DMS 273 (cell line): ENCODE measurements at regions not wholly inside any gene's neighbourhood (a gene's known extent, or its start where the extent isn't known, plus 50 kb on each side); places are given as distances from the start of the nearest gene placed in this dataset.
"Not testable (repeated sequence)": the region's sequence is repeated elsewhere in the genome, so short reads cannot be mapped to it uniquely, and the experiment has no call there.

ENCODE experiments used
- DNase-seq: peaks from one replicate; lab custom pipeline; 2025; ENCODE audit not compliant: unreplicated experiment; lab: John Stamatoyannopoulos, UW

GRCh38 chr1:208985231-208985630, 598.3 kb upstream of the CAMK1G start:
- peak; percentile 35 for DNase-seq

DNA sequence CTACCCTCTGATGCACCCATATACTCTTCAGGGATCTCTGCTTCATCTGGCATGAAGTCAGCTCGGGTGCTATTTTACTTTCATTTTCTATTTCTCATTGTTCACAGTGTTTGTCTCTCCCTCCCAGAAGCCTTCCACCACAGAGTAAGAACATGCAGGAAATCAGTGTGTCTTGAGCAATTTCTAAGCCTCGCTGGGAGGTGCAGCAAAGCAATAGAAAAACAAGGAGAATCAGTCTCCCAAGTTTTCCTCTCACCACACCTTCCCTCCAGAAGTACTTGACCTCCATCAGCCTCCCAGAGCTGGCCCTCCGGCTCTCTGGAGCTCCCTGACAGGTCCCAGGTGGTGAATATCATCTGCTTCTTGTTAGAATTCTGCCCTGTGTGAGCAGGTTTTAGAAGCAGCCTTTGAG, 594.7 kb upstream of the CAMK1G start:
- DNase-seq = peak; percentile 36

DNA sequence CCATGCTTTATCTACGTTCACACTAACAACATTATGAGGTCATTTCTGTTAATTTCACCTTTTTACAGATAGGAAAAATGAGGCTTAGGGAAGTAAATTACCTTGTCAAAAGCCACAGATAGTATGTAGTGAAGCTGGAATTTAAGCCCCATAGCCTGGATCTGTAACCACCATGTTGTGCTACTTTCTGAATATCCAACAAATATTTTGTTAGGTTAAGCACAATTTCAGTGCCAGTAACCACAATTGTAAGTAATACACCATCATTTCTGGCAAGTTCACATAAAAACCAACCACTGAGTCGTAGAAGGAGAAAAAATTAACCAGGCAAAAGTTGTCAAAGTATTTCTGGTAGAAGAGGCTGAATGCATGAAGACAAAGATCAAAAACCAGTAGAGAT, 593.1 kb upstream of the CAMK1G start:
- no peak for DNase-seq

- DNase-seq = not testable (repeated sequence)
Measured at GRCh38 chr1:208997053-208997452, 586.5 kb upstream of the CAMK1G start.

GRCh38 chr1:208997726-208998312, 585.7 kb upstream of the CAMK1G start:
- DNase-seq = peak; percentile 33

DNA sequence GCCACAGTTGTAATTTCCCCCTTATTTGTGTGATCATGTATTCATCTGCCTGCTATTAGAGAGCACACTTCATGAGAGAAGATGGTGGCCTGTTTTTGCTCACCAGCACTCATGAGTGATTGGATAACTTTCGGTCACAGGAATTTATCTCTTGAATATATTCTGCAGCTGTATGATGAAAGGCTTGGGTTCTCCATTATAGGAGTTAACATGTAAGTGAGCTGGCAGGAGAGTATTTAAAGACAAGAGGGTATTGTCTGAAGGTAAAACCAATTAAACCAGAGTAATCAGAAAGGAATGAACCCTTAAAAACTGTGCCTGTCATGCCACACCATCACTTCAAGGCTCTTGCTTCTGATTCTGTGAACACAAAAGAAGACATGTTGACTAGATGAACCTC, 574.9 kb upstream of the CAMK1G start:
- DNase-seq = no peak

DNA sequence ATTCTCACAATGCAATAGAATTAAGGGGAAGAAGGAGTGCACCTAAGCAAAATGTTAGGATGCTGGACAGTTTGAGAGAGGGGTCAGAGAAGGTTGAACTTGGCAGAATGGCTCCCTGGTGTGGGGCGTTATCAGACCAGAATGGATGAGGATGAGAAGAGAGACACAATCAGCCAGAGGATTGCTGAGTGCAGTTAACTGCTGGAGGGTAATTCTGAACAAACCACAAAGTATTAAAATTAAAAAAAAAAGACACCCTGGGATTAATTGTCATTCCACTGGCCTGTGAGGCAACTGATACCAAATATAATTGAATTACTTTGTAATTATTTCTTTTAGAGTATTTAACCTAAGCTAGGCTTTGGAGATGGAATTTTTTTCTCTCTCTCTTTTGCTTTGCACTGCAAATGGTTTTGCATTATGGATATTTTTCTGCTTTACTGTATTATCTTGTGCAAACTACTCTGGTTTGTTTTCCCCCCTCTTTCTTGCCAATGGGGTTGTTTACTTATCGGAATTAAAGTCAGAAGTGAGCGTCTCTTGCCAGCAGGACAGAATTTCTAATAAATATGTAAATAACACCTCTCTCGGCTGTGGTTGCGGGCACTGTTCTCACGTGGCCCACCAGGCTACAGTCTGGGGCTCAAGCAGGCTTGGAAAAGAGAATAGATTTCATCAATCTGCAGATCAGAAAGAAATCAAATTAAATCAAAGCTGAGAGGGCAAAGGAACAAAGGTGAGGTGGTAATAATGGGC, 572.9 kb upstream of the CAMK1G start:
- DNase-seq = no peak

DNA sequence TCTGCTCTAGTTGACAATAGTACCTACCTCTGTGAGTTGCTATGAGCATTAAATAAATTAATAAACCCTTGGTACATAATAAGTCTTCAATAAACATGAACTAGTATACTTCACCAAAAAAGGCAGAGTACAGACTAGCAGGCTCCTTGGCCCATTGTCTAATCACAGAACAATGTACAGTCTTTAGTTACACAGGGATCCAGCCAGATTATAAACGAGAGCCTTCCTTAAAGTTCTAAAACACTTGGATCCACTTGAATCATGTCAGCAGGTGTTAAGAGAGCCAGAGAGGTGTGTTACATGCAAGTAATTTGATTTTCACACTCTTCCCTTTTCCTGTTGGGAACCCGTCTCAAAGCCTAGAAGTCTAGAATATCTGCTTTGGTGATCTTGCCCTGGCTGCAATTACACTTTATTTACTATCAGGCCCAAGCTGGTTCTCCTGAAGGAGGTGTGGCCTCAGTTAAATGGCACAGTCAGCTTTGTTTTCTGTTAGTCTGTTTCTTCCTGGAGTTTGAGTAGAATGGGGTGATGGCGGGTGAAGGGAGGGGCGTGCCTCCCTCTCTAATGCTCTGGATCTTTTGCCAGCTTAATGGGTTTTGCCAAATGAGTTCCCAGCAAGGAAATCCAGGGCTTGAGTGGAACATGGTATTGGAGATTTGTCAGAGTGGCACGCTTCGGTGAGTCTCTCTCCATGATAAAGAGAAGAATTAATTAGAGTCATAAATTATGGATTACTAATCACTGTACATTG, 570.9 kb upstream of the CAMK1G start:
- DNase-seq = no peak

DNA sequence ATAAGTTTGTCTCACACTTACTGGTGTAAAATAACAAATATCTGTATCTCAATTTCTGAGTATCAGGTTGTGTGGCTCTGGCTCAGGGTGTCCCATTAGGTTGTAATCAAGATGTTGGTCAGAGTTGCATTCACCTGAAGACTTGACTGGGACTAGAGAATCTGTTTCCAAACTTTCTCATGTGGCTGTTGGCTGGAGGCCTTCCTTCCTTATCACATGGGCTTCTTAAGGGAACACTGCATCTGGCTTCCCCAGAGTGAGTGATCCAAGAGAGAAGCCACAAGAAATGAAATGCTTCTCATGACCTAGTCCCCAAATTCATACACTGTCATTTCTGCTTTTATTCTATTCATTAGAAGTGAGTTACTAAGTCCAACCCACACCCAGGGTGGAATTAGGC, 568.4 kb upstream of the CAMK1G start:
- DNase-seq = no peak

GRCh38 chr1:209021622-209022021, 561.9 kb upstream of the CAMK1G start:
- DNase-seq = no peak

DNA sequence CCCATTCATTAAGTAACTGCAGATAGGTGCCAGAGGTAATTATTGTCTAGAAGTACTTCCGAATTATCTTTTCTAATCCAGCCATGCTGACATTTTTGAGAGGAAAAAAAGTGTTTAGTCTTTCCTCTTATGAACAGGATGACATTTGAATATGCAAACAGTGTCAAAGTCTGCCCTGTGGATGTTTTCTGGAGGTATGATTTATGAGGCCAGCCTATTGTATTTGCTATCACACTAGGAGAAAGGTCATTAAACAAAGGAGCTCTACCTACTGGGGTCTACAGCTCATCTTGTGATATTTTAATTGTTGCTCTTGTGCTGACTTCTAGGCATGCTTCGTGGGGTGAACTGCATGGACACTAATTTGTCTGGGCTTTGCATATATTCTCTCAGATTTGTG, 559.7 kb upstream of the CAMK1G start:
- DNase-seq = no peak

DNA sequence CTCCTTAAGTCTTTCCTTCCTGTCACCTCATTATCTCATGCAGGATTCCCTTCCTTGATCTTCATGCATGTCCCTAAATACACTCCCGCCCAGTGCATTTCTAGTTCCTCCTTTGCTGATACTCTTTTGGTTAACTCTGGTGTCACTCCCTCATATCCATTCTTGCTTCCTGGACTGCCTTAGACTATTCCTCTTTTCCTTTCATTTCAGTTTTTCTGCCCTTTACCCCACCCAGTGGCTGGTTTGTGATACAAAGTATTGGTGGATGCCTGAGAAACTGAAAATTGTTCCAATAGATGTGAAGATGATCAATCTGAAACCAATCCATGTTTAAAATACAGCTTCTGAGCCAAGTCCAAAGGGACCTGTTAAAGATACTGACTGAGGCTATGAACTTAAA, 553.8 kb upstream of the CAMK1G start:
- peak; percentile 12 for DNase-seq

DNA sequence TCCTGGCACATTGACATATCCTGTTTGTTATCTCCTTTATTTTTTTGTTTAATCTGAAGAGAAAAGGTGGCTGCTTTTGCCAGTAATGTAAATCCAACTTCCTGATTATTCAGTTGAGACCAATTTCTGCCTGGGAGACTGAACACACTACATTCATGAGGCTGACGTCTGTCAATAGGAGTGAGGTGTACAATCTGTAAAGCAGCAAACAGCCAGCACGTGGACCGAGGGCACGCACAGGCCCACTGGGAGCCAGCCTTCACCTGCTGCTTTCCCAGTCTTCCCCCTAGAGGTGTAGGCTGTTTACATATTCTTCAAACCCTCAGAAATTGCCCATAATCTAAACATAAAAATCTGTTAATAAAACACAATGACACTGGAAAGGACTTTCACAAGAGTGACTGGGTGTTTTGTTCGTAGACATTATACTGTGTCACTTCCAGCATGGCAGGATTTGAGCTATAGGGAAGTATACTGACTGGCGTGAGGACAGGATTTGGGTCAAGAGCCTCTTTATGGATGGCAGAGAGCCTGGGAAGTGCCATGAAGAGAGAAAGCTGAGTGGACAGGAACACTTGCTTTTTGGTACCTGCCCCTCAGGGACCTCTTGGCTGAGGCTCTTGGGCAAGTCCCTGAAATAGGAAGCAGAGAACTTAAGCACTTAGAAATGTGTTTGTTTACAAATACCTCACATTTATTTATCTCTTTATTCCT, 552.9 kb upstream of the CAMK1G start:
- no peak for DNase-seq

GRCh38 chr1:209037064-209037463, 546.5 kb upstream of the CAMK1G start:
- DNase-seq = no peak

GRCh38 chr1:209038316-209038715, 545.2 kb upstream of the CAMK1G start:
- DNase-seq = no peak

GRCh38 chr1:209038735-209039134, 544.8 kb upstream of the CAMK1G start:
- no peak for DNase-seq

DNA sequence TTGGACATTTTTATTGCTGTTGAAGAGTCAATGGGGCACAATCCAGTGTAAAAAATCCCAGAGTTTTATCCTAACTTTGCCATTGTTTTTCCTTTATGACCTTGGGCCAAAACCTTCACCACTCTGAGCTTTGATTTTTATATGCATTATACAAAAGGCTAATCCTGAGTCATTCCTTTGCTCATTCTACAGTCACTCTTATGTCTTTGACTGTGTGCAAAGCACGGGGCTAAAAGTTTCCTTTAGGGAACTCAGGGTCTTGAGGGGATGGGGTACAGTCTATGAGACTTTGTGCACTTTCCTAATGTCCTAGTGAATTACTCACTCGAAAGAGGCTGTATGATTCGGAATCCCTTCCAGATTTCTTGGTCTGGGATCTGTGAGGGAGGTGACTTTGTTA, 543.2 kb upstream of the CAMK1G start:
- no peak for DNase-seq

- no peak for DNase-seq
Measured at GRCh38 chr1:209041927-209042326, 541.6 kb upstream of the CAMK1G start.

GRCh38 chr1:209042413-209042812, 541.1 kb upstream of the CAMK1G start:
- DNase-seq = no peak

DNA sequence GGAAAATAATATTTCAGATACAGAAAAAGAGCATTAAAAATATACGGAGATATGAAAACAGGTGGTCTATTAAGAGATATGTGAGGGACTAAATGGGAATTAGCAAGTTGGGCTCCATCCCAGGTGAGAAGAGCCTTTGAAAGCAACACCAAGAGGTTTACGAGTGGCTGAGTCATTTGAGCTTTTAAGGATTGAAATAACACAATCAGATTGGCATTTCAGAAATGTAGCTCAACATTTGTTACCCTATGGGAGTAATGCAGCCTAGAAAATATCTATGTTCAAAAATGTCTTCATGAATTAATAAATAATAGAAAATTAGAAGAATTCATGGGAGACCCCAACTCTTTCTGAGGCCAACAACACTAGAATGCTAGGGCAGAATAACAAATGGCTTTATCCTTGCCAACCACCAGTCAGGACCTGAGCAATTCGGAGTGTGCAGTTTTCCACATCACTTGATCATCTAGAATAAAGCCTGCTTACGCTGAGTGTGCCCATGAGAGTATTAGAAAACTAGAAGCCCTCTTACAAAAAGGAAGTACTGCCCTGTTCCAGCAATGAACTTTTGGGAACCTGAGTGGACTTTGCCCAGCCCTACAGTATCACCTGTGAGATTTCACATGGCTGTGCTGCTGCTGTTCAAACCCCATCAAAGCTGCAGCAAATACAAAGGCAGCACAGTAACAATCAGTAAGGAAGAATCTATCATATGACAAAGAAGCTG, 538.0 kb upstream of the CAMK1G start:
- DNase-seq = no peak

DNA sequence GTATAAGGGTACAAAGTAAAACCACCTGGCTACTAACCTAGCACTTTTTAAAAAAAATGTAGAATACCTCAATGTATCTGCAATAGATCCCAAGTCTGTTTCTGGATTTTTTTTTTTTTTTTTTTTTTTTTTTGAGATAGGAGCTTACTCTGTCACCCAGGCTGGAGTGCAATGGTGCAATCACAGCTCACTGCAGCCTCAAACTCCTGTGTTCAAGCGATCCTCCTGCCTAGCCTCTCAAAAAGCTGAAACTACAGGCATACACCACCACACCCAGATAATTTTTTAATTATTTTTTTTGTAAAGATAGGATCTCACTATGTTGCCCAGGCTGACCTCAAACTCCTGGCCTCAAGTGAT, 537.5 kb upstream of the CAMK1G start:
- no peak for DNase-seq
